ENCODE measurements at regions not wholly inside any gene's neighbourhood (a gene's known extent, or its start where the extent isn't known, plus 50 kb on each side); places are given as distances from the start of the nearest gene placed in this dataset.

DNA sequence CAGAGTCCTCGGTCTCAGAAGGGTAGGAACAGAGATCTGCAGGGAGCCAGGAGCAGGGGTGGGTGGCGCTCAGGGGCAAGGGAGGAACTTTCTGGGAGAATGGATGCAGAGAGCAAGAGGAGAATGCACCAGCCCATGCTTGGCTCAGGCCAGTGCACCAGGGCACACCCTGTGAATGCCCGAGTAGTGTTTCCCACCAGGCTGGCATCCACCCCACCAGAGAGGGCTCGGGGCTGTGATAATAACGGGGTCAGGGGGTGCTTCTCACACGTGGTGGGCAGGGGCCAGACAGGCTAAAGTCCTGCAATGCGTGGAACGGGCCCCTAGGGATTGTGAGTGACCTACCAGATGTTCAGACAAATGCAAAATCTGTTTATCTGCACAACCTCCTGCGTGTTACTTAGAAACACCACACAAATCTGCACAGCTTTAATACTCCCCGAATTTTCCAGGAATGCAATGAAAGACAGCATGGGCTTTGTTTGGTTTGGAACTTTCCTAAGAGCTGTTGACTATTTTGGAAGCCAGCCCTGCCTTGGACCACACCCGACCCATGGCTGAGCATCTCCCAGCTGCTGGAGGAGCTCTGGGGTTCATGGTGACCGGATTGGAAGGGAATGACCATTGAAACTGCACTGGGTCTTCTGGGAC lies 368.3 kb downstream of the SHANK2 start:
- Histone ChIP-seq H3K27me3 (ENCODE audit: control insufficient read depth, insufficient read depth, low read length) (no peaks in the 10 kb centered on the region), H3K4me1 (ENCODE audit: control insufficient read depth, insufficient read depth, low read length) (peaks cover 35% of the 10 kb centered on the region), H3K36me3 (ENCODE audit: control insufficient read depth, insufficient read depth, low read length) (no peaks in the 10 kb centered on the region), H3K9me3 (replicated peaks; ENCODE audit: control insufficient read depth, low read depth, low read length) (no peaks in the 10 kb centered on the region), H3K4me3 (ENCODE audit: low read length) (no peak overlapping the region), H3K27ac (ENCODE audit: low read length) (peak overlapping the region; percentile 67)
- DNase-seq, result peak; percentile 89
- 44% methylated on average over 7 of the region's 12 CpGs for WGBS (ENCODE audit: insufficient coverage)

DNA sequence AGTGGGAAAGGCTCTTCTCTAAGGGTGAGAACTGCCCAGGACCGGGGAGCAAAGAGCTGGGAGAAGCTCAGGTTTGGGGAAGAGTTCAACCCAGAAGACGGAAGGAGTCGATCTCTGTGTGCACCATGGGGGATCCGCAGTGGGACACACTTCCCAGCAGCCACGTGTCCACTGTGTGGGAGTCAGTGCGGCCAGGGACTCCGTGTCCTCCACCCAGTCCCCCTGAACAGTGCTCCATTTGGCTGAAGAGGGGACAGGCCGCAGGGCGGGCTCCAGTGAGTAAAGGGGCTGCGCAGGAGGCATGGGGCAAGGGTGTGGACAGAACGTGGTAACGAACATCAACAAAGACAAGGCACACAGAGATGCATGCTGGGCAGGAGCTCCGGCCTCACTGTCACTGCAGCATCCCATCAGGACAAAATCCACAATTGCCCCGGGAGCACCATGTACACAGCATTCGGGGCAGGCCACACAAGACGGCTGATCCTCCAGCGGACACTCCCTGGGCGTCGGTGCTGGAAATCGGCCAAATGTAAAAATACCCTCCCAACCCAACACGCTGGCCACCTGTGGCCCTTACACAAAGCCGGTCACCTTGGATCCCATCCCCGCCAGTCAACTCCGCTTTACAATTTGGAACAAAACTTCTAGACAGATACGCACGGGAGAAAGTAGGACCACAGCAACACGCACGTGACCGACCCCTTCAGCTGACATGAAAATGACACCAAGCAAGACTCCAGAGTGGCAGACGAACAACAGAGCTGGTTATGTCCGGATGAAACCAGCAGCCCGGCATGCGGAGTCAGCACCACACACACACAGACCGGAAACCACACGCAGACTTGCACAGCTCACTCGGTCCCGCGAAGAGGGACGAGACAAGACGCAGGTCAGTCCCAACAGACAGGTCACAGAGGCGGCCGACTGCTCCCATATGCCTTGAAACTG lies 366.8 kb downstream of the SHANK2 start:
- no peaks in the 10 kb centered on the region for H3K36me3 ChIP-seq (ENCODE audit: control insufficient read depth, insufficient read depth, low read length)
- peaks cover 35% of the 10 kb centered on the region for H3K4me1 ChIP-seq (ENCODE audit: control insufficient read depth, insufficient read depth, low read length)
- peak; percentile 73 for DNase-seq
- H3K27ac ChIP-seq (ENCODE audit: low read length), result peak overlapping the region; percentile 11
- no peaks in the 10 kb centered on the region for H3K27me3 ChIP-seq (ENCODE audit: control insufficient read depth, insufficient read depth, low read length)
- no peaks in the 10 kb centered on the region for H3K9me3 ChIP-seq (replicated peaks; ENCODE audit: control insufficient read depth, low read depth, low read length)
- peak overlapping the region; percentile 21 for H3K4me3 ChIP-seq (ENCODE audit: low read length)
- 53% methylated on average over 33 of the region's 42 CpGs for WGBS (ENCODE audit: insufficient coverage)

DNA sequence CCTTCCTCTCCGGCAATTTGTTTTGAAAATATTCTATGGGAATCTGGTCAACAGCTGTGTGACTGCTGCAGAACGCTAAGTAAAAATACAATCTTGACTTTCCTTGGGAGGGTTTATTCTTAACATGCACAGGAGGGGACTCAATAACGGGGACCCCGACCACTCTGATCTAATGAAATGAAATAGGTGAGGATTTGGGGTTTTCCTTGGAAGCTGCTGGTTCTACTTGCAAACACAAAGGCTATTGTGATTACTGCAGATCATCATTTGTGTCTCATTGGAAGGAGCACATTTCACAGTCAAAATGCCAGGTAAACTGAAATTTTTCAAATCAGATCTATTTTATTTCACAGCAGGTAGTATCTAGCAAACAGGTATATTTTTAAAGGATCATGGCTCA lies 366.1 kb downstream of the SHANK2 start:
- Histone ChIP-seq H3K36me3 (ENCODE audit: control insufficient read depth, insufficient read depth, low read length) (no peaks in the 10 kb centered on the region), H3K4me3 (ENCODE audit: low read length) (peak overlapping the region; percentile 21), H3K9me3 (replicated peaks; ENCODE audit: control insufficient read depth, low read depth, low read length) (no peaks in the 10 kb centered on the region), H3K27ac (ENCODE audit: low read length) (peak overlapping the region; percentile 11), H3K27me3 (ENCODE audit: control insufficient read depth, insufficient read depth, low read length) (no peaks in the 10 kb centered on the region), H3K4me1 (ENCODE audit: control insufficient read depth, insufficient read depth, low read length) (peaks cover 35% of the 10 kb centered on the region)
- no peak for DNase-seq
- 50% methylated on average over 1 of the region's 4 CpGs for WGBS (ENCODE audit: insufficient coverage)

DNA sequence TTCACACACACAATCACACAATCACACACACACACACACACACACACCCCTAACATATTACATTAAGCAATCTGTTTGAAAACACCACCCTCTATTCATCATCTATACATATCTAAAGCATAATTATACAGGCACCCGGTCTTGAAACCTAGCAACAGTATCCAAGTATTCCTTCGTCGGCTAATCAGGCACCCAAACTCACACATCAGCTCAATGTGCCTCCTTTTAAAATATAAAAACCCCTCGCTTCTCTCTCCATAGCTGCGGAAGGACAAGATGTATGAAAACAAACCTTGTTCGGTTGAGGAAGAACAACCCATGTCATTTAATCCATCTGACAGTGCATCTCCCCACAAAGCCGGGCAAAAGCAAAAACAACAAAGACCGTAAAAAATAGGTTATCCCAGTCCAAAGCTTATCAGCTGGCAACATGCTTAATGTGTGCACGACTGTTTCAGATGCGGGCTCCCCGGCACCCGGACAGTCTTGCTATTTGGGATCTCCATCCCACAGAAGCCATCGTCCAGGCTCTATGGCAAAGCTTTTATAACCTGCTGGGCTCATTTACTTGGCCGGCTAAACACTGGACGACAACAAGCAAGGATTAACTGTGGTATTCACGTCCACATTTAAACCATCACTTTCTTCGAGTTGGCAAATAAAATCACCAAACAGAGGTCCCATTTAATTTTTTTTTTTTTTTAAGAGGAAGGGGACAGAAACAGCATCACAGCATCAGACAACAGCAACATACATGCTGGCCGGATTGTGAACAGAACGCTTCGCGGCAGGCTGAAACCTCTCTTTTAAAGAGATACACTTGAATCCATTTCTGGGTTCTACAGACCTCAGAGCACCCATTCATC lies 365.5 kb downstream of the SHANK2 start:
- Histone ChIP-seq H3K27ac (ENCODE audit: low read length) (no peak overlapping the region), H3K9me3 (replicated peaks; ENCODE audit: control insufficient read depth, low read depth, low read length) (no peaks in the 10 kb centered on the region), H3K27me3 (ENCODE audit: control insufficient read depth, insufficient read depth, low read length) (no peaks in the 10 kb centered on the region), H3K4me1 (ENCODE audit: control insufficient read depth, insufficient read depth, low read length) (peaks cover 35% of the 10 kb centered on the region), H3K36me3 (ENCODE audit: control insufficient read depth, insufficient read depth, low read length) (no peaks in the 10 kb centered on the region), H3K4me3 (ENCODE audit: low read length) (no peak overlapping the region)
- DNase-seq, result no peak
- whole genome bisulfite sequencing (ENCODE audit: insufficient coverage), result 77% methylated on average over 20 of the region's 21 CpGs

DNA sequence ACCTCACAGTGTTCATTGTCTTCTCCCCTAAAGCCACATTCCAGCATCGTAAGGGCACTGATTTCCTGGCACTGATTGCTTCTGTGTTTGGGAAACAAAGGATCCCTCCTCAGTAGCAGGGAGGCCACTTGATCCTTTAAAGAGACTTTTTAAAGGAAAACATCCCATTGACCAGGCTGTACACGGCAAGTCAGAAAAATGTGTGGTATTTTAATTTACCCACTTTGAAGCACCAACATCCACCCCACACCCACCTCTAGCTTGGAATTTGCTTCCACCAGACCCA lies 364.9 kb downstream of the SHANK2 start:
- H3K27me3 ChIP-seq (ENCODE audit: control insufficient read depth, insufficient read depth, low read length), result no peaks in the 10 kb centered on the region
- H3K36me3 ChIP-seq (ENCODE audit: control insufficient read depth, insufficient read depth, low read length), result no peaks in the 10 kb centered on the region
- H3K9me3 ChIP-seq (replicated peaks; ENCODE audit: control insufficient read depth, low read depth, low read length), result no peaks in the 10 kb centered on the region
- H3K27ac ChIP-seq (ENCODE audit: low read length), result no peak overlapping the region
- DNase-seq, result no peak
- no CpG with 5 or more reads among the region's 2 CpGs for WGBS (ENCODE audit: insufficient coverage)
- H3K4me1 ChIP-seq (ENCODE audit: control insufficient read depth, insufficient read depth, low read length), result peaks cover 34% of the 10 kb centered on the region
- no peak overlapping the region for H3K4me3 ChIP-seq (ENCODE audit: low read length)

DNA sequence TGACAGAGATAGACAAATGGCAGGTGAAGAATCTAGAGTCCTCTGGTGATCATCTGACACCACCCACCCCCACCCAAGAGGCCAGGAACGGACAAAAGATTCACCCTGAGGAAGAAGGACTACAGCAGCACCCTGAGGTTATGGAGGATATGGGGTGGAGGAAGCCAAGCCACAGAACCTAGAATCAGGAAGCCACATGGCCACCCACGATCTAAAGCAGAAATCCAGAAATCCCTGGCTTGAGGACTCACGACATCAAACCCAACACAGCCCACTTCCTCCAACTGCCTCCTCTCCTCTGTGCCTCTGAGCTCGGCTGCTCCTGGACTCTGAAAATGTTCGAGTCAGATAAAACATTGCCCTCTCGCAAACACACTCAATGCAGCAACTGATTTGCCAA lies 364.3 kb downstream of the SHANK2 start:
- no peaks in the 10 kb centered on the region for H3K36me3 ChIP-seq (ENCODE audit: control insufficient read depth, insufficient read depth, low read length)
- H3K27me3 ChIP-seq (ENCODE audit: control insufficient read depth, insufficient read depth, low read length), result no peaks in the 10 kb centered on the region
- peaks cover 28% of the 10 kb centered on the region for H3K4me1 ChIP-seq (ENCODE audit: control insufficient read depth, insufficient read depth, low read length)
- H3K9me3 ChIP-seq (replicated peaks; ENCODE audit: control insufficient read depth, low read depth, low read length), result no peaks in the 10 kb centered on the region
- WGBS (ENCODE audit: insufficient coverage), result 83% methylated on average over 5 of the region's 6 CpGs
- no peak for DNase-seq
- no peak overlapping the region for H3K4me3 ChIP-seq (ENCODE audit: low read length)
- H3K27ac ChIP-seq (ENCODE audit: low read length), result no peak overlapping the region

DNA sequence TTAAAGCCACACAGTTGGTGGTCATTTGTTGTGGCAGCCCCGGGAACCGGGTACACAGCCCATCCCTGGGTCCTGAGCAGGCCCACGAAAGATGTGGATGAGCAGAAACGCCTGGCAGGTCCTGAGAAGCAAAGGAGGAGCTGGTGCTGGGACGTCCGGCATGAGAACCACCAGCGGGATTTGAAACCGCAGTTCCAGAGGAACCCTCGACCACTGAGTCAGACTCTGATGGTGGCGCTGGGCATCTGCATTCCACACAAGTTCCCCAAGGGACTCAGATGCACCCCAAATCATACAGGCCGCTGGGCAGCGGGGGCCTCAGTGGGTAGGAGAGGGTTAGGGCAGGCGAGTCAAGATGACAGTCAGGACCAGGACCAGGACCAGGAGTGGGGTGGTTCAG lies 363.0 kb downstream of the SHANK2 start:
- Histone ChIP-seq H3K27me3 (ENCODE audit: control insufficient read depth, insufficient read depth, low read length) (no peaks in the 10 kb centered on the region), H3K9me3 (replicated peaks; ENCODE audit: control insufficient read depth, low read depth, low read length) (no peaks in the 10 kb centered on the region), H3K4me1 (ENCODE audit: control insufficient read depth, insufficient read depth, low read length) (peaks cover 15% of the 10 kb centered on the region), H3K4me3 (ENCODE audit: low read length) (no peak overlapping the region), H3K36me3 (ENCODE audit: control insufficient read depth, insufficient read depth, low read length) (no peaks in the 10 kb centered on the region), H3K27ac (ENCODE audit: low read length) (no peak overlapping the region)
- WGBS (ENCODE audit: insufficient coverage), result 83% methylated on average over 12 of the region's 13 CpGs
- DNase-seq, result no peak

DNA sequence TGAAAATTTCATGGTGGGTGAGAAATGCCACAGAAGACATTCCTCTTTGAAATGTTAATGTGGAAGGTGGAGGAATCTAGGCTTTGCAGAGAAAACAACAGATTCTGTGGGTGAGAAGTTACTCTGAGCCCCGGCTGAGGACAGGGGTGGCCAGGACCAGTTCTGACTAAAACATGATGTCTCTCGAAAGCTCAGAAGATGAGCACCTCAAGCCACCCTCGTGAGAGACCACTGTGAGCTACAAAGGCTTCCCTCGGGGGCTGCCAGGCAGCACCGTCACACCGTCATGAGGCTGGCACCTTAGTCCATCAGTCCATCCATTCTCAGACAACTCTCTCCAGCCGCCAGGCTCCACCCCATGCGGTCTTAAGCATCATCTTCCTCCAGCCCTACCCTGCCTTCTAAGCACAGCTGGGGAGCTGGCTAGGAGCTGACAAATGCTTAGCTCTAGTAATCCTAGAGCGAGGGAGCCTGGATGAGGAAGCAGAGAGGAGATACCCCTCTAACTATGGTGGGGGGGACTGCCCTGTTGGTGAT lies 360.5 kb downstream of the SHANK2 start:
- Histone ChIP-seq H3K9me3 (replicated peaks; ENCODE audit: control insufficient read depth, low read depth, low read length) (no peaks in the 10 kb centered on the region), H3K4me3 (ENCODE audit: low read length) (no peak overlapping the region), H3K4me1 (ENCODE audit: control insufficient read depth, insufficient read depth, low read length) (no peaks in the 10 kb centered on the region), H3K27me3 (ENCODE audit: control insufficient read depth, insufficient read depth, low read length) (no peaks in the 10 kb centered on the region), H3K27ac (ENCODE audit: low read length) (no peak overlapping the region), H3K36me3 (ENCODE audit: control insufficient read depth, insufficient read depth, low read length) (no peaks in the 10 kb centered on the region)
- 65% methylated on average over 8 of the region's 9 CpGs for WGBS (ENCODE audit: insufficient coverage)
- DNase-seq, result no peak

DNA sequence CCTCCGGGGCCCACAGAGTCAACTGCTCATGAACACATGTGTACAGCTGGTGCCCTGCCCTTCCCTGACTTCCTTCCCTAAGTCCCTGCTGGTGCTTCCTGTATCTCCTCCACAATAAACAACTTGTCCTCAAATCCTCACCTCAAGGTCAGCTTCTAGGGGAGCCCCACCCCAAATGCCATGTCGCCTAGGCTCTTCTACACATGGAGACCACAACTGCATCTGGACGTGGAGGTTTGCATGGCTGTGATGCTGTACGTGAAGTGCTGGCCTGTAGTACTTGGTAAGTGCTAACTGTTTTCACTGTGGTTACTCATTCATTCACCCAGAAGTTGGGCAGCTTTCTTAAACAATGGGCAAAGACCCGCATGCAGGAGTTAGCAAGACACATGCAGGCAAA lies 359.5 kb downstream of the SHANK2 start:
- Histone ChIP-seq H3K27ac (ENCODE audit: low read length) (no peak overlapping the region), H3K4me3 (ENCODE audit: low read length) (no peak overlapping the region), H3K36me3 (ENCODE audit: control insufficient read depth, insufficient read depth, low read length) (no peaks in the 10 kb centered on the region), H3K4me1 (ENCODE audit: control insufficient read depth, insufficient read depth, low read length) (no peaks in the 10 kb centered on the region), H3K9me3 (replicated peaks; ENCODE audit: control insufficient read depth, low read depth, low read length) (peaks cover 6% of the 10 kb centered on the region), H3K27me3 (ENCODE audit: control insufficient read depth, insufficient read depth, low read length) (no peaks in the 10 kb centered on the region)
- no peak for DNase-seq
- 83% methylated on average over 2 of the region's 5 CpGs for WGBS (ENCODE audit: insufficient coverage)
